GM19372 (cell line): ENCODE measurements at regions not wholly inside any gene's neighbourhood (a gene's known extent, or its start where the extent isn't known, plus 50 kb on each side); places are given as distances from the start of the nearest gene placed in this dataset.
"Not testable (repeated sequence)": the region's sequence is repeated elsewhere in the genome, so short reads cannot be mapped to it uniquely, and the experiment has no call there.

Experiments used
- ATAC-seq: cut with Tn5 transposase; IDR thresholded peaks from one replicate; pipeline ENCODE4 v1.9.1; 2021; ENCODE audit warnings: mild to moderate bottlenecking, low read depth, moderate library complexity; ENCODE audit not compliant: unreplicated experiment

DNA sequence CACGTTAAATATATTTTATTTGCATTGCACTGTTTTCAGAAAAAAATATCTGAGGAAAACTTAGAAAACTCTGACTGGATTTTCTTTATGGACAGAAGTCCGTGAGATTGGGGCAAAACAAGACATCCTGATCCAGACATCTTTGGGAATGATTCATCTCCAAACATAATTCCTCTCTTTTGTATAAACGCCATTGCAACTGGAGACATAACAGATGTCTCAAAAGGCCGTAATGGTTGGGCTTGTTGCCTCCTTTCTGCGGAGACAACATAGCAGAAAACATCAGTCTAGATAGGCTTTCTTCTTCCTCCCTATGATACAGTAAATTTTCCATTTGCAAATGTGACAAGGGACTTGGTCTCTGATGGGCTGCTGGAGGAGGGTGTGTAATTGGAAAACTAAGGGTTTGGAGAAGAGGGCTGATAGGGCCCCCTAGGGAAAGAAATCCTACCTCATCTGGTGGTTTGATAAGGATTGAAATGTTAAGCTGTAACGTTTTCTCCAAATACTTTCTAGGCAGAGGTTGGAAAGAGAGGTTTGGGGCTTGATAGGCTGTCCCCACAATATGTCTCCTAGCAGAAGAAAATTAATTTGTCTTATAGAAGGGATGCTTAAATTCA lies 631.5 kb upstream of the ST8SIA4 start:
- no peak for ATAC-seq

DNA sequence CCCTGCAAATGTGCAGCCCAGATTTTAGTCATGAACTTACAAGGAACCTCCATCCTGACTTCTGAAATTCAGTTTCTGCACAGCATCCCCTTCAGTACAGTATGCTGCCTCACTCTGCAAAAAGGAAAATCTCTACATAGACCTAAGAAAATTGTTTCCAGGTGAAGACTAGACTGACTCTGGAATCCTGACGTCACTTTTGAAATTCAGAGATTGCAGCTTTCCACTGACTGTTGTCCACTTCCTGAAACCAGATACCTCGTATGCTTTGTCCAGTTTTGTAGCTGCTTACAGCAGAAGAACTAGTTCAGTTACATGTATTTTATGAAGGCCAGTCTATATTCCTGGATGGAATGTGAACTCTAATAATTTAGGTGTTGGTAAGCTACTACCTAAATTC lies 629.3 kb upstream of the ST8SIA4 start:
- ATAC-seq: no peak

GRCh38 chr5:101531026-101531425 lies 627.9 kb upstream of the ST8SIA4 start:
- no peak for ATAC-seq

DNA sequence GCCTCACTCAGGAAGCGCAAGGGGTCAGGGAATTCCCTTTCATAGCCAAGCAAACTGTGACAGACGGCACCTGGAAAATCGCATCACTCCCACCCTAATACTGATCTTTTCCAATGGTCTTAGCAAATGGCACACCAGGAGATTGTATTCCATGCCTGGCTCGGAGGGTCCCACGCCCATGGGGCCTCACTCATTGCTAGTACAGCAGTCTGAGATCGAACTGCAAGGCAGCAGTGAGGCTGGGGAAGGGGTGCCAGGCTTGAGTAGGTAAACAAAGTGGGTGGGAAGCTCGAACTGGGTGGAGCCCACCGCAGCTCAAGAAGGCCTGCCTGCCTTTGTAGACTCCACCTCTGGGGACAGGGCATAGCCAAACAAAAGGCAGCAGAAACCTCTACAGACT lies 626.0 kb upstream of the ST8SIA4 start:
- not testable (repeated sequence) for ATAC-seq

DNA sequence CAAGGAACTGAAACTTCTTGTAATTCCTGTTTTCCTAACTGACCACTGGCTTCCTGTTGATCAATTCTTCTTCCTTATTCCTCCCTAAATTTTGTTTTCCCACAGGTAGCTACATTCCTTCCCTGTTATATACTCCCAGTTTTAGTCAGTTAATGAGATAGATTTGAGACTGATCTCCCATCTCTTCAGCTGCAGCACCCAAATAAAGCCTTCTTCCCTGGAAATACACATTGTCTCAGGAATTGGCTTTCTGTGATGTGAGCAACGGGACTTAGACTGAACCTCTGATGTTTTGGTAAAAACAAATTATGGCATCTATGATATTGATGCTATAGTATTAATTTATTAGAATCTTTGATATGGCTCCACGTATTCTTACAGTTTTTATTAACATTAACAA lies 617.3 kb upstream of the ST8SIA4 start:
- ATAC-seq: no peak

DNA sequence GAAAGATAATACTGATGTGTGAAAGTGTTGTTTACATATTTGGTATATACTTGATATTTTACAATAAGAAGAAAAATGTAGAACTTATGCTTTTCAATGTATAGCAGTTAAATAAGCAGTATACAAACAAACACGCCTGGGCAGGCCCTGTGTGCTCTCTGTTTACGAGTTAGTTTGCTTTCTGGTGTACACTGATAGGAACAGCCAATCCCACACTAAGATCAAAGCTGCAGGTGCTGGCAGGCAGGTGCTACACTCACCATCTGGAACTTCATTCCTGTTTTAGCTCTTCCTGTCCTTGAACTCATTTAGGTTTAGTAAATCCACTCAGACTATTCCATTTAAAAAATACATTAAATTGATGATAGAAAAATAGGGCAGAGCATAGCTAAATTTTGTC lies 614.7 kb upstream of the ST8SIA4 start:
- no peak for ATAC-seq

- ATAC-seq: no peak
Observed at GRCh38 chr5:101515721-101516120, 612.6 kb upstream of the ST8SIA4 start.

- ATAC-seq: no peak
Observed at GRCh38 chr5:101505891-101506570, 602.9 kb upstream of the ST8SIA4 start.

- ATAC-seq: no peak
Observed at GRCh38 chr5:101482931-101483330, 579.8 kb upstream of the ST8SIA4 start.

GRCh38 chr5:101473483-101473882 lies 570.4 kb upstream of the ST8SIA4 start:
- no peak for ATAC-seq

- no peak for ATAC-seq
Observed at GRCh38 chr5:101461455-101461854, 558.4 kb upstream of the ST8SIA4 start.

GRCh38 chr5:101458587-101458986 lies 555.5 kb upstream of the ST8SIA4 start:
- no peak for ATAC-seq

DNA sequence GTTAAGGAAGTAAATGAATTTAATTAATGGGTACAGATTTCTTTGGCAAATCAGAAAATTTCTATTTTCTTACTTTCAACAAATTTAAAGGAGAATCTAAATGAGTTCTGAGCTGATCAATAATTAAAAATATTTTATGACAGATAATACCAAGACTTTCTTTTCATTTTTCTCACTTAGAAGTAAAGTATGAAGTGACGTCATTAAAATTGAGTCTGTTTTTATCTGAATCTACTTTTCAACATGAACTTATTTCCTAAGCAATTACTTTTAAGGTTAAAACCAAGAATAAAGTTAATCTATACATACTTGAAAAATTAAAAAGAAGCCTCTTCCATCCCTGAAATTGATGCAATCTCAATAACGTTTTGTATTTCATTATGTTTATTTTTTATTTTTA lies 552.8 kb upstream of the ST8SIA4 start:
- ATAC-seq: no peak

GRCh38 chr5:101455048-101455447 lies 552.0 kb upstream of the ST8SIA4 start:
- no peak for ATAC-seq

GRCh38 chr5:101442281-101442680 lies 539.2 kb upstream of the ST8SIA4 start:
- ATAC-seq: not testable (repeated sequence)

DNA sequence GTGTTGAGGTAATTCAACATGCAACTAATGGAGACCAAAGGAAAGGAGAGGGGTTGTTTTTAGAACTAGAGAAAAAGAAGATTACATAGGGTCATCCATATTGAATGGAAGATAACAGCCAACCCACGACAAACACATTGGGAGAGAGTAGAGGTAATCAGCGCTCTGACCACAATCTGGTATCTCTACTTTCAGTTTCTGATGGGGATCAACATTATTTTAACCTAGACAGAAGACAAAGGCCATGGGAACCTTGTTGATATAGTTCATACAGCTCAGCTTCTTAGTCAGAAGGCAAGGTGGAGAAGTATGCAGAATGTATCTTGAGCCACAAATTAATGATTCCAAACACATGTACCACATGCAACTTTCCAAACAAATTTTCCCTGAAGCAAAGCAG lies 537.1 kb upstream of the ST8SIA4 start:
- ATAC-seq: no peak

GRCh38 chr5:101437351-101437750 lies 534.3 kb upstream of the ST8SIA4 start:
- no peak for ATAC-seq

GRCh38 chr5:101435768-101436167 lies 532.7 kb upstream of the ST8SIA4 start:
- no peak for ATAC-seq

- no peak for ATAC-seq
Observed at GRCh38 chr5:101431201-101431600, 528.1 kb upstream of the ST8SIA4 start.

- no peak for ATAC-seq
Observed at GRCh38 chr5:101430551-101430950, 527.5 kb upstream of the ST8SIA4 start.

DNA sequence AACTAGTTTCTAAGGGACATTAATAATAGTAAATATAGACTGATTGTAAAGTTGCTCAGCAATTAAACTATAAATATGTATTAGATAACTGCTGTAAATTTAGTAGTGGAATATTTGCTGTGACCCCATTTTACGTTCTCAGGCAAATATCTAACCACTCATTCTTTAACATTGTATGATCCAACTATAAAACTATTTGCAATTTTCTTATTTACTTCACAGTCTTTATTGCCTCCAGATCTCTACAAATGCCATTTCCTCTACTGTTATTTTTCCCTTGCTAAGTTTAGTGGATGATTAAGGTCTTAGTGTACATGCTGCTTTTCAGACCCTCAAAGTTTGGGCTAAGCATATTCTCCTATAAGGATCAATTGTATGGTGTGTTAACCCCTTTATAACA lies 526.2 kb upstream of the ST8SIA4 start:
- ATAC-seq: no peak

- no peak for ATAC-seq
Observed at GRCh38 chr5:101425339-101425859, 522.3 kb upstream of the ST8SIA4 start.
